GM18520 (cell line): ENCODE measurements at regions not wholly inside any gene's neighbourhood (a gene's known extent, or its start where the extent isn't known, plus 50 kb on each side); places are given as distances from the start of the nearest gene placed in this dataset.

Source experiments
- ATAC-seq: cut with Tn5 transposase; IDR thresholded peaks from one replicate; pipeline ENCODE4 v1.9.1; 2021; ENCODE audit not compliant: unreplicated experiment

GRCh38 chr10:14396411-14397048, 65.8 kb upstream of the FRMD4A start:
- no peak for ATAC-seq

- ATAC-seq: no peak
These were observed 63.5 kb upstream of the FRMD4A start for GRCh38 chr10:14394179-14394578.

GRCh38 chr10:14391342-14391741, 60.6 kb upstream of the FRMD4A start:
- no peak for ATAC-seq

GRCh38 chr10:14389981-14390590, 59.4 kb upstream of the FRMD4A start:
- ATAC-seq: peak; percentile 86

DNA sequence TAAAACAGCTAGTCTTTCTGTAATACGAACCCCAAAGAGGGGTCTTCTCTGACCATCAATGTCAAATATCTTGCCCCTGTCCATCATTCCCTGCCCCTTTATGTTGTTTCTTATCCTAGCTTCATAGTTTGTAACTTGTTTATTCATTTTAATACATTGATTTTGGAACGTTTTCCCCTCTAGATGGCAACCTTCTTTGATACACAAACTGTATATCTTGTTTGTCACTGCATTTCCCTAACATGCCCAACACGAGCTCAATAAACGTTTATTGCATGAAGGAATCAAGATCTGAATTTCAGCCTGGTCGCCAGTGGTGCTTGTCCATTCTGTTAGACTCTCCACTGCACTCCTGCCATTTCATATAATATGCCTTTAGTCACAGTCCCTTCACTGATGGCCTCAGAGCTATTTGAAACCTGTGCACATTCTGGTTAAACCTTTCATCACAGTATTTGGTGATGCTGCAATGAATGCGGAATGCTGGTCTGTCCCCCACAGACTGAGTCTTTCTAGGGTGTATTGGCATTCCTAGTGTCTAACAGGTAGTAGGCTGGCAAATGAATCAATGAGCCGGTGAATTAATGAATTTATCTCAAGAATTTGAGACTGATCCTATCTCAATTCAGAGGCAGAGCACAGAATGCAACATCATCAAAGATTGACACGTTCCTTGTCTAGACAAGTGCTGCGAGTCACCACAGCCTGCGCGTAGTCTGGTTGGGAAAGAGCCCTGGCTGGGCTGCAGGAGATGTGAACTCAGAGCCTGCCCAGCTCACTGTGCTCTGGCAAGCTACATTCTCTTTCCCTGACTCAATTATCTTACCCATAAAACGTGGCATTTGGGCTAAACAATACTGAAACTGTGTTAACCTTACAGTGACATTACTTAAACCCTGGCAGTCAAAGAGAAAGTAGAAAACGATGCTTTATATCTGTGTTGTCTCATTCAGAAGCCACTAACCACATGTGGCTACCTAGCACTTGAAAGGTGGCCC, 55.2 kb upstream of the FRMD4A start:
- ATAC-seq: no peak

DNA sequence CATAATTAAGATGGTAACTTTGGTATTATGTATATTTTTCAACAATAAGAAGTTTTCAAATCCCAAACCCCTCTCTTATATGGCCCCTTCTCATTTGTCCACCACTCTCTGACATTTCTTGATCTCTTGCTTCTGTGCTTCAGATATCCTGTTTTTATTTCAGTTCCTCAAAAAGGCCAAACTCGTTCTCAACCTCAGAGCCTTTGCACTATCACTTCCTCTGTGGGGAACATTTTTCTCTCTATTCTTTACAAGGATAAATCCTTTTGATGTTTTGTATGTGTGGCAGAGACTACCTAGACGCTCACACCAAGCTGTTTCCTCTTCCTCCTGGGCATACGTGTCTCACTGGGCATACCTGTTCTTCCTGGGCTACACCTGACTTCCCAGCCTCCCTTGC, 54.2 kb upstream of the FRMD4A start:
- ATAC-seq: no peak

- ATAC-seq: no peak
These were observed 53.5 kb upstream of the FRMD4A start for GRCh38 chr10:14384116-14384730.

DNA sequence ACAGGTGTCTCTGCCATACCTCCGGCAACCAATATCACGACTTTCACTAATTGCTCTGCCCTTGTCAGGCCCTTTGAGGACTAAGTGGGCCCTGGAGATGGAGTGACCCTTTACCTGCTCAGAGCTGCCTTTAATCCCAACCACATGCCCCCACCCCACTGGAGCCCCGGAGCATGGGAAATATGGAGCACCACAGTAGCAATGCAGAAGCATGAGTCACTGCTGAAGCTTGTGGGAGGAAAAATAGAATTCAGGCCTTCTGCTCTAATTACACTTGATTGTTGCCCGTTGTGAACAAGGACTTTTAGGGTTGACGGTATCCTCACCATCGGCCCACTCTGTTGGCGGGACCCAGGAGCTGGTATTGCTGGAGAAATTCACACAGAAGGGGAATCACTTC, 52.5 kb upstream of the FRMD4A start:
- no peak for ATAC-seq

GRCh38 chr10:14382531-14382930, 51.8 kb upstream of the FRMD4A start:
- no peak for ATAC-seq

GRCh38 chr10:14382022-14382421, 51.3 kb upstream of the FRMD4A start:
- ATAC-seq: no peak

GRCh38 chr10:14381475-14381874, 50.8 kb upstream of the FRMD4A start:
- no peak for ATAC-seq

GRCh38 chr10:14380746-14381145, 50.0 kb upstream of the FRMD4A start:
- no peak for ATAC-seq
